HG03039 (cell line): ENCODE measurements at regions not wholly inside any gene's neighbourhood (a gene's known extent, or its start where the extent isn't known, plus 50 kb on each side); places are given as distances from the start of the nearest gene placed in this dataset.

Experiments
- ATAC-seq: cut with Tn5 transposase; IDR thresholded peaks from one replicate; pipeline ENCODE4 v1.9.1; 2021; ENCODE audit warnings: mild to moderate bottlenecking, moderate library complexity; ENCODE audit not compliant: unreplicated experiment

- ATAC-seq: no peak
These were observed 297.7 kb downstream of the PARP8 start for GRCh38 chr5:50963971-50964745.

- ATAC-seq: no peak
These were observed 298.6 kb downstream of the PARP8 start for GRCh38 chr5:50964746-50965653.

DNA sequence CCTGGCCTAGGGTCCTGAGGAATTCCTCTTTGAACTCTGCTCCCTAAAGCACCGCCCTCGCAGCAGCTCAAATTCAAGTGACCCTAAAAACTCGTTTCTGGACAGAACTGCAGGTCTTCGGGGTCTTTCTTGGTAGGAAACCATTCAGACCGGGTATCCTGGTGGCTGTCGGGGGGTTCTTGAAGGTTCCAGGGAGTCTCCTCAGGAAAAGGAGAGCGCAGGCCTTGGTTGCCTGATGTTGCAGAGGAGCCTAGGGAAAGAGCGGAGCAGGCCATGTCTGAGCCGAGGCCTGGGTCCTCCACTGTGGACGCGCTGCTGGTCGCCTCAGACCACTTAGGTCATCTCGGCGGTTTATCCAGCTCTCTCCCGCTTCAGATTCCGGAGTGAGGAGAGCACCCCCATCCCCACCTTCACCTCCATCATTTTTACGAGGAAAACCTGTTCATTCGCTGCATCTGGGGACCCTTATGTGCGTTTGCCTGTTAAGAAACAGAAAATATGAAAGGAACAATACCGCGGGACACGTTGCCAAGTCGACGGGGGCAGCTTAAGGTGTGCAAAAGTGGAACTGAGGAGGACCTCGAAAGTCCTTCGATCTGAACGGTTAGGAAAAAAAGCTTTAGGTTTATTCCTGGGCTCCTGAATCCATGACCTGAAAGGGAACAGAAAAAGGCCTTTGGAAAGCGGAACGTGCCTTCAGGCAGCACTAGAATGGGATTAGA, 299.4 kb downstream of the PARP8 start:
- no peak for ATAC-seq

- ATAC-seq: no peak
These were observed 300.6 kb downstream of the PARP8 start for GRCh38 chr5:50967009-50967562.

- ATAC-seq: no peak
These were observed 301.3 kb downstream of the PARP8 start for GRCh38 chr5:50967563-50968355.

- ATAC-seq: no peak
These were observed 302.1 kb downstream of the PARP8 start for GRCh38 chr5:50968356-50969149.

GRCh38 chr5:50969151-50970031, 303.0 kb downstream of the PARP8 start:
- ATAC-seq: no peak

DNA sequence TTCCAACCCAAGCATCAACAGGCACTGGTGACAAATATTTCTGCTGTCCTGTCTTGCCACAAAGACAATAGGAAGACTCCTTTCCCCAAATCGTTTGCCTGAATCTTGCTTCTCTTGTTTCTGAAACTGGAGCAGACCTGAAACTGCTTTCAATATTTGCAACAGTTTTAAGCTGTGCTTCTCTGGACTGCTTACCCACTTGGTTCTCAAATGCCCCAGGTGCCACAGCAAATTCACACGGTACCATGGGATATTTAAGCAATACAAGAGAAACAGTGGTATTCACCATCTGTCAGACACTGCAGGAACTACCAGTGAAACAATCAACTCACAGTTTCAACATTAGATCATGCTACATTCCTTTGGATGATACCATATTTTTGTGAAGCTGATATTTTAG, 309.4 kb downstream of the PARP8 start:
- no peak for ATAC-seq

- no peak for ATAC-seq
These were observed 312.5 kb downstream of the PARP8 start for GRCh38 chr5:50978924-50979323.

DNA sequence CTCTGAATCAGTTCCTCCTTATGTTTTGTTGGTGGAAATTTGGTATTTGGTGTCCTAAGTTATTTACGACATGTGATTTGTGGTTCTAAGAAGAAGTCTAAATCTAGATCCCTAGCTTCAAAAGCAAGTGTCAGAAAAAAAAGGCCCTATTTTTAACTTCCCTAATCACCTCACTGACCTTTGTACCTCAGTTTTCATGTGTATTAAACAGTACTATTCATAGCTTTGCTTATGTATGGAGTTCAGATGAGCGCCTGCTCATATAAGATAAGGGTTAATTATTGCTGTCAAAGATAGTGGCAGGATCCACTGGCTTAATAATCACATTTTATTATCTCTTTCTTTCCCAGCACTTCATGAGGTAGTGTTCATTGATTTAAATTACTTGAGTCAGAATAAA, 318.2 kb downstream of the PARP8 start:
- no peak for ATAC-seq

DNA sequence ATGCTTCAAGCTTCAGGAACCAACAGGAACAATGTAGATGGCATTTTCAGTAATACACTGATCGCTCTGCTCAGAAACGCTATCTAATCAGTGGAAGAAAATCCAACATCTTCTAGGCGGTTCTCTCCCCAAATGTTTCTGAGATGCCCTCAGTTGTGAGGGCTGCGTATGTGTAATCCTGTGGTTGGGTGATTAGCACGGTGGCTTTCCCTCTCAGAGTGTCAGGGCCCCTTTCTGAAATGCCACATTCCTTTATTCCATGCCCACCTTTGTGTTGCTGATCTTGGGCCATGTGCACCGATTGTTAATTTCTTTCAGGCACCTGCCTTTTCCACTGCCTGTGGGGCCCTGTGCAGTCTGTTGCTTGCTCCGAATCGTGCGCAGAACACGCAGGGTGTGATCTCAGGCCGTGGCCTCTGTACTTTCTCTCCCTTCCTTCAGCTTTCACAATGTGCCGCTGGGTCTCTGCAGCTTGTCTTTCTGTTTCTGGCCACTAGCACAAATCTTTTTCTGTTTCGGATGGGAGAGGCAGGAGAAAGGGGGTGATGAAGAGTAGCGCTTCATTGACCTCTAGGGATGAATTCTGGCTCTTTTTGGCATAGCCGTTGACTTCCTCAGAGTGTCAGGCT, 324.0 kb downstream of the PARP8 start:
- ATAC-seq: no peak

DNA sequence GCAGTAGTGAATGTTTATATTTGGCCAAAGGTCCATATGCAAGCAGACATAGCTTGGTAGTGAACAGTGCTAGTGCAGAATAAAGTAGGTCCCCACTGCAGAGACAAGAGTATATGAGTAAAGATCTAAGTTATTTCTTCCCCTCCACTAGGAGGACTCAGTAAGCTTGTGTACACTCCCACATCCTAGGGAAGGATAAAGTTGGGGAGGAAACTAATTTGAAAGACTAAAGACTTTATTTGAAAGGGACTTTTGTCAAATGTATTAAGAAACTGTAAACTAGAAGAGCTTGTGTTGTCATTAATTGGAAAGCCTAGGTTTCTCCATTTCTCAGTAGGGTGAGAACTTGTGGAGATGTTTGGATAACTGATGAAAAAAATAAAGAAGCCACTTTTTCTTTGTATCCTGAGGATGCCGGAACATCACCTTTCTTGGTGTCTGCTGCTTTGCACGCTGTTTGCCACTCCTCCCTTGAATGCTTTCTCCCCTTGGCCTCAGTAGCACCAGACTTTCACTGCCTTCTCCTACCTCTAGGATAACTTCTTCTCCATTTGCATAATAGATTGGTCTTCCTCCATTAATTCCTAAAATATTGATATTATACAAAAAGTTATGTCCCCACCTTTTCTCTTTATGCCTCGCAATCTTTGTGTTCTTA, 329.0 kb downstream of the PARP8 start:
- no peak for ATAC-seq

DNA sequence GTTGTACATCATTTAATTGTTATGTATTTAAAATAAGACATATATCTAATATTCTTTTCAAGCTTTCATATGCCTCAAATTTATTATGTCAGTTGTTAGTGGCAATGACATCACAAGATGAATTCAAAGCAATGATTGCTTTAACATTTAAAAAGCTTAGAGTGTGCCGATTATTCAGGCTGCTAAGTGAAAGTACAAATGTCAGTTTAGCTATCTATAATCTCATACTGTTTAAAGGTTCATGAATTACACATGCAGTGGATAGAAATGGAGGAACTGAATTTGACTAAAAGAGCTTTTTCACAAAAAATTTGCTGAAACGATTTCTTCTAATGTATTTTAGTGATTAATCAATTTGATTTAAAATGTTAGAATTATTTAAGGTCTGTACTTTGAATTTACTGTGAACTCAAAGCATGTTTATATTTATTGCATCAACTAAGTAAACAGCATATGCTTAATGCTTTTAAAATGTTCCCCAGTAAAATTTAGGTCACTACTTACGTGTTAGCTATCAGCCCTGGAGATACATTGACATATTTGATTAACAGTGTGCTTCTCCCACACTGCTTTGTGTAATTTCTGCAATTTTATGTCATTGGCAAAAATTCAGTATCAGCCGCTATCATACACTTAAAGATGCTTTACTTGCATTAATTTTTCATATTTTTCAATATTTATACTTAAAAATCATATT, 334.9 kb downstream of the PARP8 start:
- ATAC-seq: no peak

- no peak for ATAC-seq
These were observed 335.9 kb downstream of the PARP8 start for GRCh38 chr5:51002368-51002767.

DNA sequence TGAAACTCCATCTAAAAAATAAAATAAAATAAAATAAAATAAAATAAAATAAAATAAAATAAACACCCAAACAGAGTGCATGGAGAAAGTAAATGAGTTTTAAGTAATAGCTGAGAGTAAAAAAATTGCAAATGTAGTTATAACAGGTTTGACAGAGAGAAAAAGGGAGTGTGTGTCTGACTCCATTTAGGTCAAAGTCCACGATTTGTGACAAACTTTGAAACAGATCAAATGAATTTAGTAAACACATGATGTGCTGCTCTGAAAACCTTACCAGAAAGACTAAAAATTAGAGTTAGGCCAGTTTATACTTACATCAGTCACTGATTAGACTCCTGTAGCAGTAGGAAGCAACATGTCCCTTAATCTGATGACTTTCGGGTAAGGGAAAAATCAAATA, 346.6 kb downstream of the PARP8 start:
- ATAC-seq: no peak

DNA sequence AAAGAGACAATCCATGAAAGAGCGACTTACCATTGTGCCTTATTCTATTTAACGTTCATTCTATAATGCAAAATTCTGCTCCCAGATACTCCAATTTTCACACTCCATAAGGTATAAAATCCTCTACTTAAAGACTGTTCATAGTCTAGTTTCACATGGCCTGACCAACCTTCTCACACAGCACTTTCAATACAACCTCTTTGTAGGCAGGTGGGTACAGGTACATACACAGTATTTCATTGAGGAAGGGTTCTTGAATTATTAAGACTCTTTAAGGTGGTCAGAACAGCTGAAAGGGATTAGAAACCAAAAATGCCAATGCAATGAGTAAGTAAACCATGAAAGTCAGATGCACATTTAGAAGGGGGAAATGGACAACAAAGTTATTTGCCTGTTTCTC, 352.0 kb downstream of the PARP8 start:
- no peak for ATAC-seq

GRCh38 chr5:51024263-51024662, 357.8 kb downstream of the PARP8 start:
- ATAC-seq: no peak
